HEK293 (cell line): ENCODE measurements at regions not wholly inside any gene's neighbourhood (a gene's known extent, or its start where the extent isn't known, plus 50 kb on each side); places are given as distances from the start of the nearest gene placed in this dataset.

Experiments used
- CTCF ChIA-PET: fragments of 350-600 bp; formaldehyde crosslinking; extraction: SDS; loops from one replicate; lab custom pipeline; 2021; ENCODE audit warnings: antibody characterized with exemption; lab: Yijun Ruan, JAX
- POLR2A ChIA-PET: fragments of 300-600 bp; formaldehyde crosslinking; extraction: SDS; loops from one replicate; lab custom pipeline; 2020; ENCODE audit warnings: antibody characterized with exemption, inconsistent platforms; lab: Yijun Ruan, JAX
- H3K27ac ChIP-seq: fragments of 200-500 bp; sonication (Bioruptor generic); 2 replicates; pipeline ENCODE4 v1.5.1; 2014; ENCODE audit warnings: low read depth, low read length, control low read depth, inconsistent platforms; ENCODE audit errors: extremely low read depth
- H3K36me3 ChIP-seq, 2 experiments: fragments of 200-500 bp in 1 of 2; sonication (Bioruptor generic) in 1 of 2; 1 replicate in 1 of 2; 2 replicates in 1 of 2; pipeline ENCODE4 v1.5.1; 2014 to 2017; ENCODE audit warnings: inconsistent platforms in 2 of 2, low read length in 2 of 2; ENCODE audit not compliant: control insufficient read depth in 2 of 2, insufficient read depth in 1 of 2
- H3K4me1 ChIP-seq: fragments of 200-500 bp; sonication (Bioruptor generic); 2 replicates; pipeline ENCODE4 v1.5.1; 2014; ENCODE audit warnings: mild to moderate bottlenecking, low read length, inconsistent platforms; ENCODE audit not compliant: control insufficient read depth, insufficient read depth
- H3K4me3 ChIP-seq: 2 replicates; pipeline ENCODE4 v1.5.1; 2011; ENCODE audit warnings: low read depth, mild to moderate bottlenecking, control low read depth, low read length, moderate library complexity
- H3K9me3 ChIP-seq: fragments of 200-500 bp; sonication (Bioruptor generic); 2 replicates; pipeline ENCODE4 v1.5.1; 2014; ENCODE audit warnings: low read depth, low read length, inconsistent platforms; ENCODE audit not compliant: control insufficient read depth, insufficient read depth
- GFI1B ChIP-seq: fragments of 450-650 bp; formaldehyde crosslinking; IDR thresholded peaks from 2 replicates; pipeline ENCODE4 v1.5.1; 2016; ENCODE audit warnings: missing biosample characterization, missing genetic modification characterization
- PRDM2 ChIP-seq: fragments of 450-650 bp; formaldehyde crosslinking; IDR thresholded peaks from 2 replicates; pipeline ENCODE4 v1.5.1; 2016; ENCODE audit warnings: missing biosample characterization, missing genetic modification characterization, borderline replicate concordance
- REST ChIP-seq: fragments of 450-650 bp; formaldehyde crosslinking; IDR thresholded peaks from 2 replicates; pipeline ENCODE4 v1.5.1; 2016; ENCODE audit warnings: missing biosample characterization, missing genetic modification characterization
- ZNF174 ChIP-seq: fragments of 450-650 bp; formaldehyde crosslinking; IDR thresholded peaks from 2 replicates; pipeline ENCODE4 v1.5.0; 2017; ENCODE audit warnings: missing biosample characterization, mild to moderate bottlenecking, missing genetic modification characterization
- ZNF211 ChIP-seq: fragments of 450-650 bp; formaldehyde crosslinking; IDR thresholded peaks from 2 replicates; pipeline ENCODE4 v1.5.1; 2016; ENCODE audit warnings: low read depth, missing biosample characterization, missing genetic modification characterization
- ZNF266 ChIP-seq: fragments of 450-650 bp; formaldehyde crosslinking; IDR thresholded peaks from 2 replicates; pipeline ENCODE4 v1.5.1; 2016; ENCODE audit warnings: missing biosample characterization, missing genetic modification characterization, low read depth
- ZNF449 ChIP-seq: fragments of 450-650 bp; formaldehyde crosslinking; IDR thresholded peaks from 2 replicates; pipeline ENCODE4 v1.5.1; 2017; ENCODE audit warnings: missing biosample characterization, mild to moderate bottlenecking, missing genetic modification characterization, moderate library complexity
- ZNF610 ChIP-seq: fragments of 450-650 bp; formaldehyde crosslinking; IDR thresholded peaks from 2 replicates; pipeline ENCODE4 v1.5.1; 2016; ENCODE audit warnings: missing biosample characterization, missing genetic modification characterization, borderline replicate concordance
- ZXDB ChIP-seq: fragments of 450-650 bp; formaldehyde crosslinking; IDR thresholded peaks from 2 replicates; pipeline ENCODE4 v1.5.1; 2016; ENCODE audit warnings: missing biosample characterization, missing genetic modification characterization

GRCh38 chr2:138319616-138320015 is 182.0 kb upstream of the SPOPL start (continued):
- TF ChIP-seq ZNF449 = no peak
- no peak for TF ChIP-seq ZXDB (tag by site-specific recombination)

- no peaks in the 10 kb centered on the region for H3K9me3 ChIP-seq
- H3K4me1 ChIP-seq = no peaks in the 10 kb centered on the region
- ChIA-PET CTCF (no interaction called here), POLR2A (no interaction called here)
- no peak for TF ChIP-seq GFI1B
- TF ChIP-seq ZNF610 = peak; percentile 50; the same call in 1 of the 2 replicates
- TF ChIP-seq, all 188 proteins: peak for 1
- H3K27ac ChIP-seq = no peak overlapping the region
- H3K4me3 ChIP-seq = no peak overlapping the region
- no peaks in the 10 kb centered on the region for H3K36me3 ChIP-seq
Measured at GRCh38 chr2:138321458-138321857, 180.1 kb upstream of the SPOPL start.

- Histone ChIP-seq H3K27ac (no peak overlapping the region), H3K4me3 (no peak overlapping the region), H3K4me1 (no peaks in the 10 kb centered on the region), H3K36me3 (no peaks in the 10 kb centered on the region), H3K9me3 (no peaks in the 10 kb centered on the region)
- POLR2A ChIA-PET = no interaction called here
- TF ChIP-seq ZNF211 (tag by site-specific recombination) (no peak), ZNF174 (tag by site-specific recombination) (no peak), PRDM2 (no peak), ZNF266 (tag by site-specific recombination) (no peak), REST (tag by site-specific recombination) (no peak)
- CTCF ChIA-PET = interaction anchor here (0.6 kb wide), 1 partner anchor 456 kb away, joined by 3 read pairs; no protein-coding TSS in a partner anchor
Measured at GRCh38 chr2:138323382-138324067, 178.0 kb upstream of the SPOPL start.
